ENCODE measurements at regions not wholly inside any gene's neighbourhood (a gene's known extent, or its start where the extent isn't known, plus 50 kb on each side); places are given as distances from the start of the nearest gene placed in this dataset.
"Not testable (repeated sequence)": the region's sequence is repeated elsewhere in the genome, so short reads cannot be mapped to it uniquely, and the experiment has no call there.

GRCh38 chr12:93080452-93080851 lies 151.4 kb upstream of the EEA1 start:
- no peak for DNase-seq (ENCODE audit: low spot score)

DNA sequence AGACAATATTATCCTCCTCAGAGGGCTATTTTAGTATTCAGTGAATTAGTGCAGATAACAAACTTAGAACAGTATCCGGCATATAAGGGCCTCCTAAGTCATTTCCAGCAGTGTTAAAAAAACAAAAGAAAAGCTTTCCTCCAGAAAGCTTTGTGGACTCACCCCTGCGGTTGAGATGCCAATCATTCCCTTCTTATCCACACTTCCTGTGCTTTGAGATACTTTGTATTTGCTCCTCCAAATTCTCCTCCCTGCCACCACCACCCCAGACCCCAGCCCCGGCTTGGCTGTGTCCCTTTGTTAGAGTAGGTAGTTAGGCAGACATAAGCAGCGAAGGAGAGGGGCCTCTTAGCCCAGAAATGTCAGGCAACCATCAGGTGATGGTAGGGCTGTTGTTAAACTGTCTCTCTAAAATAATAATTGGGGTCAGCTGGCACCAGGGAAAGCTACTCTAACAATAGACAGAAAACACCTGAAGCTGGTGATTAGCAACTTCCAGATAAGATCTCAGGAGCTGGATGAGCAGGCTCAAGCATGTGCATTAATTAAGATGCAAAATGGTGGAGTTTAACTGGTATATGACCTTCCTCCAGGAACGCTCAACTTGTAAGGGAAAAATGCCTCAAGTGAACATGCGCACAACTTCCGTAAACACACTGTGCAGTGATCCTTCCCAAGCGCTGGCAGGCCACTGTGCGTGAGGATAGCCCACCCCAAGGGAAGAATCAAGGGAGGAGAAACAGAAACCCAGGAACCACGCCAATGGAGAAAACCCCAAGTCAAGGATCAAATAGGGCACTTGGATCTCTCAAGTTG lies 152.1 kb upstream of the EEA1 start:
- no peak for DNase-seq (ENCODE audit: low spot score)

- no peak for DNase-seq (ENCODE audit: low spot score)
These were observed 152.7 kb upstream of the EEA1 start for GRCh38 chr12:93081810-93082165.

- no peak for DNase-seq (ENCODE audit: low spot score)
These were observed 156.5 kb upstream of the EEA1 start for GRCh38 chr12:93085383-93086287.

DNA sequence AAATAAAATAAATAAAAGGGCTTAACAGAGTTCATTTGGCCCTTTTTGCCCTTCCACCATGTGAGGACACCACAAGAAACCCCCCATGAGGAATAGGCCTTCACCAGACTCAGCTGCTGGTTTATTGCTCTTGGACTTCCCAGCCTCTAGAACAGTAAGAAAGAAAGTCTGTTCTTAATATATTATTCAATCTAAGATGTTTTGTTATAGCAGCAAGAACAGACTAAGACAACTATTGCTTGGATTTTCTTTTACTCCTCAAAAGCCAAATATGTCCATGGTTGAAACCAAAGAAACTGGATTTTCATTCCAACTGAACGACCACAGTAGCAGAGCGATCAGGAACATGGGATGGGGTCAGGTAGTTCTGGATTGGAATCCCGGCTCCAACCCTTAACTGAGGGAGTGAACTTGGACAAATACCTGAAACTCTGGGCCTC lies 157.2 kb upstream of the EEA1 start:
- no peak for DNase-seq (ENCODE audit: low spot score)

- no peak for DNase-seq (ENCODE audit: low spot score)
These were observed 158.9 kb upstream of the EEA1 start for GRCh38 chr12:93087840-93088610.

DNA sequence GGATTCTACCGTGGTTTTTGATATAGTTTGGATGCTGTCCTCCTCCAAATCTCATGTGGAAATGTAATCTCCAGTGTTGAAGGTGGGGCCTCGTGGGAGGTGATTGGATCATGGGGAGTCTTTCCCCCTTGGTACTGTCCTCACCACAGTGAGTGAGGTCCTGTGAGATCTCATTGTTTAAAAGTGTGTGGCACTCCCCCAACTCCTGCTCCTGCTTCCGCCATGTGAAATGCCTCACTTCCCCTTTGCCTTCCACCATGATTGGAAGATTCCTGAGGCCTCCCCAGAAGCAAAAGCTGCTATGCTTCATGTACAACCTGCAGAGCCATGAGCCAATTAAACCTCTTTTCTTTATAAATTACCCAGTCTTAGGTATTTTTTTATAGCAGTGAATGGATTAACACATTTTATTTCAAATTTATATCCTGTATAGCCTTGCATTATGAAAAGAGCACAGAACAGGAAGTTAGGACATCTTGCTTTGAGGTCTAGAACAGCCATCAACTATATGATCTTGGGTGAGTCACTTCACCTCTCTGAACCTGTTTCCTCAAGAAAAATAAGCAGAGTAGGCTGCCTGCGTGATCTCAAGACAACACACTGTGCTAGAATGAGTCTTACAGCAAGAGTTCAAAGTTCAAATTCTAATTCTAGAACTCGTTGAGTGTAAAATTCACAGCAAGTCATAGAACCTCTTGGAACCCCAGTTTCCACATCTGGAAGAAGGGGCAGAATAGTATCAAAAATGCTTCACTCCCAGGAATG lies 160.9 kb upstream of the EEA1 start:
- DNase-seq (ENCODE audit: low spot score) = no peak

GRCh38 chr12:93090731-93091172 lies 161.7 kb upstream of the EEA1 start:
- no peak for DNase-seq (ENCODE audit: low spot score)

GRCh38 chr12:93091886-93092648 lies 163.0 kb upstream of the EEA1 start:
- DNase-seq (ENCODE audit: low spot score) = no peak

GRCh38 chr12:93092649-93092945 lies 163.5 kb upstream of the EEA1 start:
- DNase-seq (ENCODE audit: low spot score) = no peak

DNA sequence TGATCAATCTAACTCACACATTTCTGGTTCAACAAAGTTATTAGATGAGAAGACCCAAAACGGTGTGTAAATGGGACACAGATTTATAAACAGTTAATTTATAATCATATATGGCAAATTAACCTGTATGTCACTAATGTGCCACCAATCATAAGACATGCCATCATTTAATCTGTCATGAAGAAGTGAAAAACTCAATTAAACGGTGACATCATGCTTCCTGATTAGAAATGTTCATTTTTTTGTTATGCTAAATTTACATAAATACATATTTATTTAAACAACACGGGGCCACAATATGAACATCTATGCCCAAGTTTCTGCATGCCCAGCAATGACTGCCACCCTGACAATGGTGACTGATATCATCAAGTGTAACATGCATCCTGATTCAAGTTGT lies 164.1 kb upstream of the EEA1 start:
- DNase-seq (ENCODE audit: low spot score) = no peak

DNA sequence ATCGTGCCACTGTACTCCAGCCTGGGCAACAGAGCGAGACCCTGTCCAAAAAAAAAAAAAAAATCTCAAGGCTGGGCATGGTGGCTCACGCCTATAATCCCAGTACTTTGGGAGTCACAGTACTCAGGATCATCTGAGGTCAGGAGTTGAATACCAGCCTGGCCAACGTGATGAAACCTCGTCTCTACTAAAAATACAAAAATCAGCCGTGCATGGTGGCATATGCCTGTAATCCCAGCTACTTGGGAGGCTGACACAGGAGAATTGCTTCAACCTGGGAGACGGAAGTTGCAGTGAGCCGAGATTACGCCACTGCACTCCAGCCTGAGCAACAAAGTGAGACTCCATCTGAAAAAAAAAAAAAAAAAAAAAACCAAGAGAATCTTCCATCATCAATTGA lies 165.1 kb upstream of the EEA1 start:
- not testable (repeated sequence) for DNase-seq (ENCODE audit: low spot score)

- DNase-seq (ENCODE audit: low spot score) = no peak
These were observed 166.1 kb upstream of the EEA1 start for GRCh38 chr12:93094988-93095737.

GRCh38 chr12:93097417-93097816 lies 168.3 kb upstream of the EEA1 start:
- DNase-seq (ENCODE audit: low spot score) = no peak

GRCh38 chr12:93098077-93098476 lies 169.0 kb upstream of the EEA1 start:
- peak; percentile 85 for DNase-seq (ENCODE audit: low spot score)

GRCh38 chr12:93099792-93100191 lies 170.7 kb upstream of the EEA1 start:
- no peak for DNase-seq (ENCODE audit: low spot score)

DNA sequence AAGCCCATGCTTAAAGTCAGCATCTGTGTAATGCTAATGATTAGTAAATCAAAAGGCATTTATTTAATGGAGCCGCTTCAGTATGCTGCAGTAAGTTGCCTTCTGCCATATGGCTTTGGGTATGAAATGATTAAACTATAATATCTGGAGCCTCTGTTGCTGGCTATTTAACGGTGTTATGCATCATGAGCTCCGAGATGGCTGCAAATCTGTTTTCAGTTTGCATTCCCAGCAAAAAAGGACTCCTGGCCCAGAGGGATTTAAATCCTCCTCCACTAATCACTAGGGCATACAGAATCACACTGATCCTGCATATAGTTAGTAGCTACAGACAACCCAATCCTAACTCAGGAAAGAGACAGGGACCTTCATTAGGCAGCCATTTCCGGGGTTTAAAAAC lies 171.5 kb upstream of the EEA1 start:
- no peak for DNase-seq (ENCODE audit: low spot score)

DNA sequence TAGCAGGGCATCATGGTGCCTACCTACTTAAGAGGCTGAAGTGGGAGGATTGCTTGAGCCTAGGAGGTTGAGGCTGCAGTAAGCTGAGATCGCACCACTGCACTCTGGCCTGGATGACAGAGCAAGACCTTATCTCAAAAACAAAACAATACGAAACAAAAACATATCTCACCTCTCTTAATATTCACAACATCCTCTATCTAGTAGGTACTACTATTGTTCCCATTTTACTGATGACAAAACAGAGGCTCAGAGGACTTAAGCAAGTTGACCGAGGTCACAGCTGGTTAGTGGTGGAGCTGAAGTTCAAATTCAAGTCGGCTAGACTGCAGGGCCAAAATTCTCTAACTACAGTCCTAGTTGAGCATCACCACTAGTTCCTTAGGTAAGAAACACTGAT lies 172.3 kb upstream of the EEA1 start:
- no peak for DNase-seq (ENCODE audit: low spot score)

DNA sequence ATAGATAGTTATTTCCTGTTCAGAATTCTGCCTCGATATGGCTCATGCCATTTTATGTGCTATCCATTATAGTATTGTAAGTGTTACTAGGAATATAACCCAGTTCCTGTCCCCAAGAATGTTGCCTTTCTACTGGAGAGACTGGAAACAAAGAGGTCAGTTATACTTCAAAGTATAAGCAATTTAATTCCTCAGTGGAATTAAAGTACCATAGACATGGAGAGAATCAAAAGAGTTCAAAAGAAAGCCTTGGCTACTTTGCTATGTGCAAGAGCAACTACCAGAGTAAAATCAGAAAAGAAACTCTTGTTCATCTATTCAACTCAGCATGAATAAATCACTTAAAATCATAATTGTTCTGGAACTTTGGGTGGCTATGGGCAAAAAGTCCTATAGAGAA lies 173.2 kb upstream of the EEA1 start:
- DNase-seq (ENCODE audit: low spot score) = no peak

- DNase-seq (ENCODE audit: low spot score) = no peak
These were observed 173.6 kb upstream of the EEA1 start for GRCh38 chr12:93102744-93103143.

All from hematopoietic multipotent progenitor cell treated with erythropoietin and hydrocortisone succinate and interleukin-3 and kit ligand, for 17 days (in vitro differentiated cells).